GM18873 (cell line): ENCODE measurements at regions not wholly inside any gene's neighbourhood (a gene's known extent, or its start where the extent isn't known, plus 50 kb on each side); places are given as distances from the start of the nearest gene placed in this dataset.

Experiments used
- ATAC-seq: cut with Tn5 transposase; IDR thresholded peaks from one replicate; pipeline ENCODE4 v1.9.1; 2021; ENCODE audit warnings: mild to moderate bottlenecking, moderate library complexity, moderate number of reproducible peaks; ENCODE audit not compliant: unreplicated experiment, low FRiP score

GRCh38 chr9:87816036-87816435, 66.6 kb upstream of the SPATA31E1 start:
- no peak for ATAC-seq

- no peak for ATAC-seq
These were observed 64.4 kb upstream of the SPATA31E1 start for GRCh38 chr9:87818308-87818707.

- no peak for ATAC-seq
These were observed 58.3 kb upstream of the SPATA31E1 start for GRCh38 chr9:87824216-87824875.

- no peak for ATAC-seq
These were observed 57.8 kb upstream of the SPATA31E1 start for GRCh38 chr9:87824886-87825285.

- ATAC-seq: no peak
These were observed 56.3 kb upstream of the SPATA31E1 start for GRCh38 chr9:87826331-87826730.

- no peak for ATAC-seq
These were observed 55.3 kb upstream of the SPATA31E1 start for GRCh38 chr9:87827341-87827740.

- ATAC-seq: no peak
These were observed 52.9 kb upstream of the SPATA31E1 start for GRCh38 chr9:87829756-87830155.

GRCh38 chr9:87830446-87830845, 52.2 kb upstream of the SPATA31E1 start:
- no peak for ATAC-seq

- no peak for ATAC-seq
These were observed 51.5 kb upstream of the SPATA31E1 start for GRCh38 chr9:87831159-87831558.
